GM21619 (cell line): ENCODE measurements at regions not wholly inside any gene's neighbourhood (a gene's known extent, or its start where the extent isn't known, plus 50 kb on each side); places are given as distances from the start of the nearest gene placed in this dataset.
"Not testable (repeated sequence)": the region's sequence is repeated elsewhere in the genome, so short reads cannot be mapped to it uniquely, and the experiment has no call there.

ENCODE experiments used
- ATAC-seq: cut with Tn5 transposase; IDR thresholded peaks from one replicate; pipeline ENCODE4 v1.9.1; 2021; ENCODE audit not compliant: unreplicated experiment

- ATAC-seq, result no peak
Observed at GRCh38 chr15:35286721-35287120, 201.6 kb upstream of the NANOGP8 start.

- no peak for ATAC-seq
Observed at GRCh38 chr15:35282965-35283496, 197.9 kb upstream of the NANOGP8 start.

GRCh38 chr15:35281515-35281914, 196.4 kb upstream of the NANOGP8 start:
- no peak for ATAC-seq

- ATAC-seq, result no peak
Observed at GRCh38 chr15:35279811-35280210, 194.7 kb upstream of the NANOGP8 start.

GRCh38 chr15:35271371-35272043, 186.4 kb upstream of the NANOGP8 start:
- no peak for ATAC-seq

- ATAC-seq, result no peak
Observed at GRCh38 chr15:35260941-35261340, 175.8 kb upstream of the NANOGP8 start.

- not testable (repeated sequence) for ATAC-seq
Observed at GRCh38 chr15:35260274-35260673, 175.2 kb upstream of the NANOGP8 start.

- ATAC-seq, result no peak
Observed at GRCh38 chr15:35256551-35256950, 171.5 kb upstream of the NANOGP8 start.

- no peak for ATAC-seq
Observed at GRCh38 chr15:35256141-35256540, 171.0 kb upstream of the NANOGP8 start.

GRCh38 chr15:35254908-35255307, 169.8 kb upstream of the NANOGP8 start:
- ATAC-seq, result not testable (repeated sequence)

- no peak for ATAC-seq
Observed at GRCh38 chr15:35254062-35254461, 169.0 kb upstream of the NANOGP8 start.

- no peak for ATAC-seq
Observed at GRCh38 chr15:35252351-35252865, 167.3 kb upstream of the NANOGP8 start.

- ATAC-seq, result no peak
Observed at GRCh38 chr15:35247150-35247549, 162.1 kb upstream of the NANOGP8 start.

- no peak for ATAC-seq
Observed at GRCh38 chr15:35246451-35246850, 161.4 kb upstream of the NANOGP8 start.

- ATAC-seq, result not testable (repeated sequence)
Observed at GRCh38 chr15:35245681-35246080, 160.6 kb upstream of the NANOGP8 start.

GRCh38 chr15:35244227-35244626, 159.1 kb upstream of the NANOGP8 start:
- ATAC-seq, result no peak

- ATAC-seq, result no peak
Observed at GRCh38 chr15:35243758-35244157, 158.7 kb upstream of the NANOGP8 start.

- ATAC-seq, result not testable (repeated sequence)
Observed at GRCh38 chr15:35239693-35240092, 154.6 kb upstream of the NANOGP8 start.

GRCh38 chr15:35238448-35238847, 153.4 kb upstream of the NANOGP8 start:
- not testable (repeated sequence) for ATAC-seq

- ATAC-seq, result no peak
Observed at GRCh38 chr15:35229085-35229484, 144.0 kb upstream of the NANOGP8 start.

- no peak for ATAC-seq
Observed at GRCh38 chr15:35218215-35218614, 133.1 kb upstream of the NANOGP8 start.

GRCh38 chr15:35215093-35215492, 130.0 kb upstream of the NANOGP8 start:
- ATAC-seq, result no peak
